GM18909 (cell line): ENCODE measurements at regions not wholly inside any gene's neighbourhood (a gene's known extent, or its start where the extent isn't known, plus 50 kb on each side); places are given as distances from the start of the nearest gene placed in this dataset.
"Not testable (repeated sequence)": the region's sequence is repeated elsewhere in the genome, so short reads cannot be mapped to it uniquely, and the experiment has no call there.

Experiments used
- ATAC-seq: cut with Tn5 transposase; IDR thresholded peaks from one replicate; pipeline ENCODE4 v1.9.1; 2021; ENCODE audit warnings: mild to moderate bottlenecking; ENCODE audit not compliant: unreplicated experiment, poor library complexity

DNA sequence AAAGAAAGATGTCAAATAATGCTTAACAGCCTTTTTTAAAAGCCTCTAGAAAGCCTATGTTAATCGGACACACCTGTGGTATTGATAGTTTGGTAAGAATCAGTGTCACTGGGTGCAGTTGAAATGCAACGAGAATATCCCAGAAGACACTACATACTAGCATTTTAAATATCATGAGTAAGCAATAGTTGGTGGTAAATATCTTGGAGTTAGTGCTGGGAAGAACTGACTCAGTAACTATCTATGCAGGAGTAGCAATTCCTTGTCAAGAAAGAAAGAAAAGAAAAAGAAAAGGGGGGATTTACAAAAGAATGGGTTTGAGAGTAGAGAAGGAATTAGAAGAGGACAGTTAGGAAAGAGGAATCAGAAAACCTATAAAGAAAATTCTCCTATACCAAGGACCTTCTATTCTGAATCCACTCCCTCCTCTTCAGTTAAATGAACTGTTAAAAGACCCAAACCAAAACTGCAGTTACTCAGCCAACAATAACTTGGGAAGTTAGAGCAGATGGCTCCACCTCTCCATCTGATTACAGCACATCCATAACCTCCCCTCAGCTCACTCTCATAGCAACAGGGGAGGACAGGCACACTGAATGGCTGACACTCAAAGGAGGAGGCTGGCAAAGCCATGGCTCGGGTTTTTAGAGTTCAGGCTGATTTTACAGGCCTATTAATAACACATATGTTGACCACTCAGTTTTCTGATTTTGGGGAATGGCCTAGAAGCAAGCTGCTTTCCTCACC, 207.6 kb upstream of the MDFIC2 start:
- no peak for ATAC-seq

DNA sequence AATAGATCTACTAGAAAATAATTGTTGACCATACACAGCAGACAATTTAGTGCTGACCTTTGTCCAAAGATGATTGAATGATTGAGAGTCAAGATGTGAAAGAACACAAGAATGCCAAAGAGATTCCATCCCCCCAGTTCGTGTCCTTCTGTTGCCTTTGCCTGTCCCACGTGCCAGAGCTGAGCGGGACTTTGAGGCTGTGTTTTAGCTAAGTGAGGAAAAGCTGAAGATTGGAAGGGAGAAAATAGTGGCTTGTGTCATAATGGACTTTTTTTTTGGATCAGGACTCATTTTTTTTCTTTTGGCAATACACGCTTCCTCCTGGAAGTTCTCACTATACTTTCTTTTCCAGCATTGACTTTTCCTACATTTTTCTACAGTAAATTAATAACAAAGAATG, 206.6 kb upstream of the MDFIC2 start:
- no peak for ATAC-seq

DNA sequence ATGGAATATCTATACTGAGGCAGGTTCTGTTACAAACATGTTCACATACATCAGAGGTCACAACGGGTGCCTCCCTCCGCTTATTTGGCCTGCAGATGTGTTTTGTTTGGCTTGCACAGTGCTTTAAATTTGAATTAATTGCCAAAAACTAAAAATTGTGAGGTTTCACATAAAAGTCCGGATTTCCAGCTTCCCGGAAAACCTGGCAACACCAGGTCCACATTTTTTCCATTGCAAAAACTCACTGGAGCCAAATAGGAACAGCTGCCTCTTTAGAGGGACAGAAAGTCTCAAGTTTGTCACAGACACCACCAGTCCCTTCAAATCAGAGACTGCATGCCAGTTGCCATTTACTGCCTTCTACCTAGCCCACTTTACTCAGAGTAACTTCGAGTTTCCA, 205.9 kb upstream of the MDFIC2 start:
- no peak for ATAC-seq

DNA sequence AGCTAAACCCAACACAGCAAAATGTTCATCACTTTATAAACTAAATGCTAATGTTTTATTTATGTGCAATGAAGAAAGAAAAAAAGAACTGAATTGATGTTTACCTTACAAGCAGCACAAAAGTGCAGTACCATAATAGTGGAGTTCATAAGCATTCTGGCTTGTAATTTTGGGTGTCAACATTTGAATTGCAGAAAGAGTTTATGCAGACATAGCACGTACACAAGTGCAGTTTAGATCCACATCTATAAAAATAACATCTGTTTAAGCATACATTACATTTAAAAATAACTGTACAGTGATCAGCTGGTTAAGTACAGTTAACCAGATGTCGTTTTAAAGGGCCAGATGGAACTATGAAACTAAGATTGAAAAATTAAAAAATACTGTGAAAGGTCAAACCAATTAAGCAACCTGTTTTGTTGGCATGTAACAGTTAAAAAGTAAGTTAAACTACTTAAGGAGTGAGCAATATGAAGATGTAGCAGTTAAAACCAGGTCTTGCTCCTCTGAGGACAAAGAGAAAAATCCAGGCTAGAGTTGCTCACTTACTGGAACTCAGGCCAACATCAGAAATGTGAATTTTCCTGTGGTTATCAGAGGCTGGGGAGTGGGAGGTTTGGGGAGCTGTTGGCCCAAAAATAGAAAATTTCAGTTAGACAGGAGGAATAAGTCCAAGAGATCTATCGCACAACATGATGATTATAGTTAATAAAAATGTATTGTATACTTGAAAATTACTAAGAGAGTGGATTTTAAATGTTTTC, 204.9 kb upstream of the MDFIC2 start:
- no peak for ATAC-seq

DNA sequence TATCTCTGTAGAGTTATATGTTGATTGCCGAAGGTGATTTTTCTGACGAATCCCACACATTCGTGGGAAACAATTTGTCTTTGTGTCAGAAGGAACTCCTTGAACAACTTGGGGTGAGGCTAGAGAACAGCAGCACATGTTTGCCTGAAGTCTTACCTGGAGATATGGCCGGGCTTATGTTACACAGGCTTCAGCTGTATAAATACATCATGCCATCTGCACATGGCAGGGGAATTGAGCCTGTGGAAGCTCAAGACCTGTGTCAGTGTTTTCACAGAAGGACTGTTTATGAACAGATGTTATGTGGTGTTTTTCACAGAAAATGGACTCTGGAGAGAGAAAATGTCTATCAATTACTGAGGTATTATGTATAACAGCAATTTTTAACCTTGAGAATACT, 203.6 kb upstream of the MDFIC2 start:
- no peak for ATAC-seq

DNA sequence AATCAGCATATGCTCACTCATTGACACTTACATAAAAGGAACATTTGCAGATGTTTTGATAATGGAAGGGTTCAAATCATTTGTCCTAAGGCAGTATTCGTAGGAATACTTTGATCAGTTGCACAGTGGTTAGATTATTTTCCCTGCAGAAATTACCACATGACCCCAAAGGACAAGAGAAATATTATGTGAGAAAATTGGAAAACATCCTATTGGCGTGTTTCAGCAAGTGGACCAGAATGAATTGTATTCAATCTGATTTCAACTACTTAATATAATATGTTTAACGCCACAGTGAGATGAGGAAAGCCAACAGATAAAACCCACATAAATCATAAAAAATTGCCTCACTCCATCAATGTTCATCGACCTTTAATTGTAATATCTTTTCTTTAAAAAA, 195.0 kb upstream of the MDFIC2 start:
- no peak for ATAC-seq

DNA sequence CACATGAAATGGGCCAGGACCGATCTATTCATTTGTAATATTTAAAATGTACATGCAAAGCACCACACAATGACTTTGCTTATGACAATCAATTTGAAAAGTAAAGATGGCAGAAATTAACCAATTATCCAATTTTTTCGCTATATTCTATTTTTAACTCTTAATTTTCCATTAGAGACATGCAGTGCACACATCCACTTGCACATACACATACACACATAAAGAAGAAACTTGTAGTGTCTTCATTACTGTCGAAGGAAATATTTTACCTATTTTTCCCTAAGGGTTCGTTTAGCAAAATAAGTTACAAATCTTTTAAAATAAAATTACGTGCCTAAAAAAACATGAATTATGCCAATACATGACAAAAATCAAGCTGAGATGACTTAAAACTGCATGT, 194.3 kb upstream of the MDFIC2 start:
- ATAC-seq: no peak

DNA sequence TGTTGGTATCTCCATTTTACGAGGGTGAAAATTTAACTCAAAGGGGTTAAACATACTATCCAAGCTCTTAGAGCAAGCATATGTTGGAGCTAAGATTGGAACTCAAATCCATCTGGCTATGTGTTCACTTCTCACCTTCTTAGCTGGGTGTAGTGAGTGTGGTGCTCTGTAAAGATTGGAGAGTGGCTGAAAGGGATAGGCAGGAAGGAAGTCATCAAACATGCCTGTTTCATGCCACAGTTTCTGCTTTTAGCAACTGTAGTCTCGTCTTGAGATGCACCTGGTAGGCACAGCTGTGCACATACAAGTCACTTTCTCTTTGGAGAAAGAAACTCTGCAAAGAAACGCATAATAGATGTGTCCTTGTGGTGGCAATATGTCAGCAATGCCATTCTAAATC, 189.1 kb upstream of the MDFIC2 start:
- no peak for ATAC-seq

DNA sequence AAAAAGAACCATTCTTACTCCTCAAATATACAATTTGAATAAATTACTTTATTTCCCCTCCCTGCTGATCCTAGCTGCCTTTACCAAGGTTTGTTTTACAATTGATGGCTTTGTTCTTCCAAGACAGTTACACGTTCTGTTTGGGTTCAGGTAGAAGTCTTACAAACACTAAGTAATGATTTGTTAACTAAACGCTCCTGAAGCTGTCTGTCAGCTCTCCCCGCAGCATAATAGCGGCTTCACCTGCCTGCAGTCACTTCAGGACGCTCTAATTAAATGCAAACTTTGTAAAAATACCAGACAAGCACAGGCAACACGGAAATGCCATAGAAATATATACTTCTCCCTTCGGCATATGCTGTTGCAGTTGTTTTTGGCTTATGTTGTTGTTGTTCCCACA, 176.4 kb upstream of the MDFIC2 start:
- no peak for ATAC-seq

DNA sequence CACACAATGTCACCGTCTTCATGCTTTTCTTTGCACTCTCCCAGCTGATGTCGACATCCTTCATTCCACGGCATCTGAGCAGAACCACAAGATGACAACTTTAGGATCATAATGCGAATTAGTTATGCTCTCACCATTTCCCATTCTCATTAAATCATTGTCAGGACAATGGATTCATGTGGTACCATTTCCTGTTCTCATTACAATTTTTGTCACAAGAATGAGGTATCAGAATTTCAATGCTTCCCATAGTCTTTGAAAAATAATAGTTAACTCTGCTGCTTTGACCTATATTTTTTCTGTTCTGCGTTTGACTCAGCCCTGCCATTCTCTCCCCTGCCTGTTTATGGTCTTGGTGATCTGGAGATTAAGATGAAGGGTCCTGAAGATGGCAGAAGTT, 175.7 kb upstream of the MDFIC2 start:
- no peak for ATAC-seq

DNA sequence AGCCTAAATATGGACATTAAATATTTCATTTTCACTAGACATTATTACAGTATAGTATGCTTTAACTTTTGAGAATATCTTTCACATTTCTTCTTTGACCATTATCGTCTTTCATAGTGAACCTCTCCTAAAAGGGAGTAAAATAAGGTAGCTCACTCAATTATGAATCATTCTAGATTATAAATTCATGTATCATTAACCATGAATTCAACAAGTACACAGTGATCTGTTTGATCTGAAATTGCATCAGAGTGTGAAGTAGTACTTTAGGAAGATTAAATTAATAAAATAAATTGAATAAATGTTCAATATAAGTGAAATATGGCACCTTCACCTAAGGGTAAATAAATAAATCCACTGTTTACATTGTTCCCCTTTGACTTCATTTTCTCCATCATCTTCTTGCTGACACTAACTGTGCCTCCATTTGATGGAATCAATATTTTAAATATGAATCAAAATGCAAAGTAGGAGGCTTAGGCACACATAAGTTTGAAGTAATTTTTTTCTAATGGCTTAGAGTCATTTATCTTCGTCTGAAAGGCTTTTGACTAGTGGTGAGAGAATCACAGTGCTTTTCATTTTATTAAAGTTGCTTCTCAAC, 174.1 kb upstream of the MDFIC2 start:
- no peak for ATAC-seq

DNA sequence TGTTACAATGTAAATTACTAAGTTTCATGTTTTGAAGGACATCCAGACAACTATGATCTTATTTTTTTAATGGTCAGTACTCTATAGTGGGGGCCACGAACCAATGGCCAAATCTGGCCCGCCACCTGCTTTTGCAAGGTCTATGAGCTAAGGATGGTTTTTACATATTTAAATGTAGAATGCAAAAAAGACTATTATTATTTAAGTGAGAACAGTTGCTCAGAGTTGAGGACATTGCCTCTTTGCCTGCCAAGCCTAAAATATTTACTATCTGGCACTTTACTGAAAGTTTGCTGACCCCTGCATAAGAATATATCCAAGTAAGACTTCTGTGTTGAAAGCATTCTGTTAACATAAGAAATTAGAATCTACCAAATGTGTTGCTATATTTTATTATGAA, 163.7 kb upstream of the MDFIC2 start:
- no peak for ATAC-seq

DNA sequence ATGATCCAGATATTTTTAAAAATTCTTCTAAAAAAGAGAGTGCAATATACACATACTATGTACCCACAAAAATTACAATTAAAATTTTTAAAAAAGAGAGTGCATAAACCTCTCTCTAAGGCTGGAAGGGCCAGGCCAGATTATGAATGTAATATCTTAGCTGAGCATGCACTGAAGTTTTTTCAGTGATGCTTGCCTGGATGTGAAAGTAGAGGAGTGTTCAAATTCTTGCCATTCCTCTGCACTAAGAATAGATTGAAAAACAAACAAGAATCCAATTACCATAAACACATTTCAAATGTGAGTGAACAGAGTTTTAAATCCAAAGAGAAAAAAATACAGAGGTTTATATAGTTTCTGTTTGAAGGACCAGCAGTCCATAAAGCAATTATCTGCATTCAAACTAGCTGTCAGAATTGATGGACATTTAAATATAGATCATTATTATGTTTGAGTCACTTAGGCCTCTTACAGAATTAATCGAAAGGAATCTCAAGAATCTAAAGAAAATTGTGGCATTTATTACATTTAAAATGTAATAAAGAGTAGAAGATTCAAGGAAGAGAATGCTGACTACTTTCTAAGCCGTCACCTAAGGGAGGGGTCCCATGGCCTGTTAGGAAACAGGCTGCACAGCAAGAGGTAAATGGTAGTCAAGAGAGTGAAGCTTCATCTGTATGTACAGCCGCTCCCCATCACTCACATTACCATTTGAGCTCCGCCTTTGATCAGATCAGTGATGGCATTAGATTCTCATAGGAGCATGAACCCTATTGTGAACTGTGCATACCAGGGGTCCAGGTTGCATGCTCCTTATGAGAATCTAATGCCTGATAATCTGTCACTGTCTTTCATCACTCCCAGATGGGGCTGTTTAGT, 159.3 kb upstream of the MDFIC2 start:
- no peak for ATAC-seq

DNA sequence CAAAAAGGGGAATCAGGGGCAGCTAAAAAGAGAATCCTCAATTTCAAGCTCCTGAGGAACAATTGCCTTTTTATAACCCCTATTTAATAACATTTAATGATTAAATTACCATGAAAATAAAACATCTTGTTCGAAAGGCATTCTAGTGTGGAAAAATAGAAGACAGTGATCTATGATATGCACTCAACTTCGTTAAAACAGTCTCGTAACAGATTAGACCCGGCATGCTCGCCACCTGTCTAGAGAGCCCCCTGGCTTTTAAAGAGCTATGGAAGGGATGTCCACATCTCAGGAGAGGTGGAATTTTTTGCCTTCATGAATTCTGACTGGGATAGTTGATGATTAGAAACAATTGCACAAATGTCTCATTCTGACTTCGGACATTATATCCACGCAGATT, 153.7 kb upstream of the MDFIC2 start:
- no peak for ATAC-seq

DNA sequence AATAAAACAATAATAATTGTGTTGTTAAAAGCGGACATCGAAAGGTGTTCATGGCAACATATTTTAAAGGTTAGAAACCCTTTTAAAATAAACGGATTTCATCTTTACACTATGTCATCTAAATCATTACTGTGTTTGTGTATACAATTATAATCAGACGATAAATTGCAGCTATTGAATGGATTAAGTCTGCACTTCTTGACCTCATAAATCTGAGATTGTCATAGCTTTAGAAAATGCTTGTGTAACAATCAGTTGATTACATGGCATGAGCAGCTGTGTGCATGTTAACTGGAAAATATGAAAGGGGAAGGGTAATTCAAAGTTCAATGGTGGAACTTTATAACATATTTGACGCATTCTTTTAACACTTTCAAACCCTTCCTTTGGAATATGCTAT, 152.4 kb upstream of the MDFIC2 start:
- no peak for ATAC-seq

DNA sequence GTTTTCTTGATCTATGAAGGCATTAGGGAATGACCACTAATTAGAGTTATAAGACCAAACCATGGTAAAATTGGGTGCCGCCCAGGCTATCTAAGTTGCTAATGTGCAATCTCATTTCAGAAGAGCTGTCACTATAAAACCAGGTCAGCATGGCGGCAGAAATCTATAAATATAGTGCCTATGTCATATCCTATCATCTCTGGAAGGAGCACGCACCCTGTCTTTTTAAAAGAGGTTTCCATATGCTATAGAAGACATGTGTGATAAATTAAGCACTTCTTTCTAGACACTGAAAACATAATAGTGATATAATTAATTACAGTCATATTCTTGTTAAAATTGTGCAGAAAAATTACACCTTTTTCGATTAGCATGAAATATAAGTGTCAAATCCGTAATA, 152.0 kb upstream of the MDFIC2 start:
- no peak for ATAC-seq

DNA sequence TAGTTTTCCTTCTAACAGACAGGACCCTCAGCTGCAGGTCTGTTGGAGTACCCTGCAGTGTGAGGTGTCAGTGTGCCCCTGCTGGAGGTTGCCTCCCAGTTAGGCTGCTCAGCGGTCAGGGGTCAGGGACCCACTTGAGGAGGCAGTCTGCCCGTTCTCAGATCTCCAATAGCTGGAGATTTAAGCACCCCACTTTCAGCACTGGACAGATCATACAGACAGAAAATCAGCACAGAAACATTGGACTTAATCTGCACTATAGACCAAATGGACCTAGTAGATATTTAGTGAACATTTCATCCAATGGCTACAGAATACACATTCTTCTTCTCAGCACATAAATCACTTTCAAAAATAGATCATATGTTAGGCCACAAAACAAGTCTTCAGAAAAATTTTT, 137.8 kb upstream of the MDFIC2 start:
- not testable (repeated sequence) for ATAC-seq

DNA sequence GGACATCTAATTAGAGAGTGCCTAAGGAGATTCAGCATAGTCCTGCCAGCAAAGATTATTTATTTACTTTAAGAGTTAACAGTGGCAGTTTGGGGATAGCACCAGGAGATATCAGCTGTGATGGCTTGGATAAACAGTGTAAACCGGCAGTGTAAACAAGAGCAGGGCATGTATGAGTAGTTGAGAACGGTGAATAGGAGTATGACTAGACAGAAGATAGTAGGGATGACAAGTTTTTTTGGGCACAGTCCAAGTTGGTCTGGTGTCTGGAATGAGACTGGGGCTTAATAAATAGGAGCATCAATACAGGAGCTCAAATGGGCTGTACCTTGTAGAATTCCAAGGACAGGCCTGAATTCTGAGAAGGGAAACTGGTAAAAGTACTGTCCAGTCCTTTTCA, 123.0 kb upstream of the MDFIC2 start:
- ATAC-seq: not testable (repeated sequence)

DNA sequence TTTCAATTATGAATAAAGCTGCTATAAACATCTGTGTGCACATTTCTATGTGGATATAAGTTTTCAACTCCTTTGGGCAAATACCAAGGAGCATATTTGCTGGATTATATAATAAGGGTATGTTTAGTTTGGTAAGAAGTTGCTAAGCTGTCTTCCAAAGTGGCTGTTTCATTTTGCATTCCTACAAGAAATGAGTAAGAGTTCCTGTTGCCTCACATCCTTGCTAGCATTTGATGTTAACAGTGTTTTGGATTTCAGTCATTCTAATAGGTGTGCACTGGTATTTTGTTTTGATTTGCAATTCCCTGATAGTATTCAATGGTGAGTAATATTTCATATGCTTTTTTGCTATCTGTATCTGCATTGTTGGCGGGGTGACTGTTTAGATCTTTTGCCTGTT, 120.7 kb upstream of the MDFIC2 start:
- no peak for ATAC-seq

DNA sequence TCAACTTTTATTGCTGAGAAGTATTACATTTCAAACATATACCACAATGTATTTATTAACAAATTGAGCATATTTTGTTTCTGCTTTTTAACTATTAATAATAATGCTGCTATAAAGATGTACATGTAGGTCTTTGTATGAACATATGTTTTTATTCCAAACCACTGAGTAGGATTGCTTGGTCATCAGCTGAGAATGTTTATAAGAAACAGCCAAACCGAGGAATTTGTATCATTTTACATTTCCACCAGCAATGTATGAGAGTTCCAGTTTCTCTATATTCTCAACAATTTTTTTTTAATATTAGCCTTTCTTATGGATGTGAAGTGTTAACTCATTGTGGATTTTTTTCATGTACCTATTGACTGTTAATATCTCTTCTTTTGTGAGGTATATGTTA, 119.5 kb upstream of the MDFIC2 start:
- ATAC-seq: no peak

DNA sequence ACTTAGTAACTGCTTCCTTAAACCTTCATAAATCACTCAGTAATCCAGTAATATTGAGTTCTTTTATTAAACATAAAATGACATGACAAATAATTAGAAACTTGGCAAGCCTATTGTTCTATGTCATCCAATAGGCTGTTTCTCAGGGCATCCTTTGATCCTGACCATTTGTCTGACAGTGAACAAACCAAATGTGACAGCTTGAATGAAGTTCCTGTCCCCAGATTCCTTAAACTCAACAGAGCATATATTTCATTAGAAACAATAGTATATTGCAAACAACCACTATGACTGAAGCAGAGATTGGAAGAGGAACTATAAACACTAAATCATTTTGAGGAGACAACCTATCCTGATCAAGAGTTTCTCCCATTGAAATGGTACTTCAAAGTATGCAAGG, 113.6 kb upstream of the MDFIC2 start:
- no peak for ATAC-seq
